GM18520 (cell line): ENCODE measurements at regions not wholly inside any gene's neighbourhood (a gene's known extent, or its start where the extent isn't known, plus 50 kb on each side); places are given as distances from the start of the nearest gene placed in this dataset.

ENCODE experiments used
- ATAC-seq: cut with Tn5 transposase; IDR thresholded peaks from one replicate; pipeline ENCODE4 v1.9.1; 2021; ENCODE audit not compliant: unreplicated experiment

DNA sequence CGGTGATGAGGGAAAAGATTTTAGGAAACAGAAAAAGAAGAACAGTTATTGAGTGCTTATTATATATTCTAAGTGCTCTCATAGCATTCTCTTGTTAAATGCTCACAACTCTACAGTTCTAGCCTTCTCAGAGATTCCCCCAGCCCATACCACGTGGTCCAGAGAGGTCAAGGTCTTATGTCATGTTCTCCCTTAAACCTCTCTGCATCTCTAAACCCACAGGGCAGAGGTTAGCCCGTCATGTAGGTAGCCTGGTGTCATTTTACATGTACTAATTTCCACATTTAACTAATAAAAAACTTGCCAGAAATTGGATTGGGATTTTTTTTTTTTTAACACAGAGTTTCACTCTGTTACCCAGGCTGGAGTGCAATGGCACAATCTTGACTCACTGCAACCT, 178.0 kb downstream of the CEMIP2 start:
- no peak for ATAC-seq

DNA sequence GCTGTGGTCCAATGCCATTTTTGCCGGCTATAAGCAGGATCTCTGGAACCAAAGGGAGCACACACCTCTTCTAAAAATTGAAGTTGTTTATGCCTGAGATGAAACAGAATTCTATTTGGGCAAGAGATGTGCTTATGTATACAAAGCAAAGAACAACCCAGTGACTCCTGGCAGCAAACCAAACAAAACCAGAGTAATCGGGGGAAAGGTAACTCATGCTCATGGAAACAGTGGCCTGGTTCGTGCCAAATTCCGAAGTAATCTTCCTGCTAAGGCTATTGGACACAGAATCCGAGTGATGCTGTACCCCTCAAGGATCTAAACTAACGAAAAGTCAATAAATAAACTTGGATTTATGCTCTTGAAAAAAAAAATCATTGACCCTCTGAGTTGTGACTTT, 178.7 kb downstream of the CEMIP2 start:
- ATAC-seq = no peak

DNA sequence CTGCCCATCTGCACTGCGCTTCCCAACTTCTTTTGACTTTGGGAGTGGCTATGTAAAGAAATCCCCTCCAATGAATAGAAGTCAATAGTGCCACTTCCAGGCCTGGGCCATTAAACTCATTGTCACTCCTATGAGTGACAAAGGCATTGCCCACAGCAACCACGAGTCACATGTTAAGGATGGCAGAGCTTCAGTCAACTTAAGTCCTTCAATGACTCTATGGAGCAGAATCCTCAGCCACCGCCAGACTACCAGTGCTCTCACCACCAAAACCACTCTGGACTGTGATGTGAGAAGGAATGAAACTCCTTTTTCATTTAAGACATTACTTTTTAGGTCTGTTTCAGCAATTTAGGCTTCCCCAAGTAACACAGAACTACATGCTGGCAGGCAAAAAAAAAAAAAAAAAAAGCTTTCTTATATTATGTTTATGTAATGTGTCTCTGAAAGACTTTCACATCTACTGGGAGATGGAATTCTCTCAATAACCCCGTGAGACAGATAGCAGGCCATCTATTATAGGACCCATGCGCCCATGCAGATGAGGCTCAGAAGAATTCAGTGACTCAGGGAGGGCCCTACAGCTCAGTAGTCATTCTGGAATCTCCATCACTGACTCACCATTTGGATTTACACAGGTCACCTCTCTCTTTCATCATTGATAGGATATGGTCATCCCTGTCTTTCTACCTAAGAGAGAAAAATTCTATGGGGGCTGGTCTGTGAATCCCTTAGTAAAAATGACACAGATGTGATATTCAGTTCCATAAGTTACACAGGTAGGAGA, 180.5 kb downstream of the CEMIP2 start:
- no peak for ATAC-seq

DNA sequence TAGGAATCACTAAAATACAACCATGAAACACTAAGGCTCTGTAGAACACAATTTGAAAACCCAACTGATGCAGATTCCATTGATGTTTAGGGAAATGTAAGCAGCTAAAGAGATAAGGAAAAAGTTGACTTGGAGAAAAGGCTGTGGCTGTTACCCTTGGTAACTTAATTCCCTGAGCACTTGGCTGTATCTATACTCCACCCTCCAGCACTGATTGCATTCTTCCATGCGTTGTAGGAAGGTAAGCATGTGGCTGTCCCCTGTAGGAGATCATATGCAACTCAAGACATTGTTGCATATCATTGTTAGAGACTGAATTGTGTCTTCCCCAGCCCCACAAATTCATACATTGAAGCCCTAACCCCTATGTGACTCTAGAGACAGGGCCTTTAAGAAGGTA, 184.5 kb downstream of the CEMIP2 start:
- no peak for ATAC-seq

DNA sequence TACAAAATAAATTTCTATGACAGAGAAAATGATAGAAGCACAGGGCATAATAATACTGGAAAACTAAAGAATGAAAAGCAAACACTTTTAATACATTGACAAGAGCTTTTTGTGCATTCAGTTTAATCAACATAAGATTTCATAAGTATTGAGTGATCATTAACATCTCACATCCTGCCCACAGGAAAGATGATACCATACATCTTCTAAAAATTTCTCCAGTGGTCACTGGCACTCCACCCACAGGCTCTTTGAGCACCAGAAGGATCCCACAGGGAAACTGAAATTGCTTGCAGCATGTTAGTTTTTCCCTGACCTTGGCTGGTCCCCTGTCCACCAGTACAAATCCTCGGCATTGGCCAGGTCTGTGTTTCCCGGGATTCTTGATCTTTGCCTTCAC, 186.0 kb downstream of the CEMIP2 start:
- no peak for ATAC-seq

DNA sequence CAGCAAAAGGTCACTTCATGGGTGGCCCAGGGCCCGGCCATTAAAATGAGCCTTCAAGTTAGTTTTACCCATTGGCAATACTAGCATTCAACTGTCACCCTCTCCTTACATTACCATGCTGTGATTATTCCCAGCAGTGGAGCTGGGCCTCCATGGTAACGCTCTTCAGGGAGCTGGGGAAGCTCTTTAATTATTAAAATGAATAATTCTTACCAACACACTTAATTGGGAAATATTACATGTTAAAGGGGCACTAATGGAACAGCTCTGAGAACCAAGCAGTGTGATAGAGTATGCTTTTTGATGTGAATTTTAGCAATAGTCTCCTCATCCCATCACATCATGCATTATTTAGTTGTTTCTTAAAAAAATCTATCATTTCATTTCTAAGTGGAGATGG, 187.2 kb downstream of the CEMIP2 start:
- ATAC-seq = no peak

DNA sequence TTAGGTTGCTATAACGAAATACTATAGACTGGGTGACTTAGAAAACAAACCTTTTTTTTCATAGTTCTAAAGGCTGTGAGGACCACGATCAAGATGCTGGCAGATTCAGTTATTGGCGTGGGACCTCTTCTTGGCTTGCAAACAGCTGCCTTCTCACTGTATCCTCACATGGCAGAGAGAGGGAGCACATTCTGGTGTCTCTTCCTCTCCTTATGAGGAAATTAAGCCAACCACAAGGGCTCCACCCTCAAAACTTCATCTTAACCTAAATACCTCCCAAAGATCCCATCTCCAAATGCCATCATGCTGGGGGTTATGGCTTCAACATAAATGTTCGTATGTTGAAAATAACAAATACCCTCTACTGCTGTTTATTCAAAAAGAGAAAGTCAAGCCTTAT, 197.1 kb downstream of the CEMIP2 start:
- ATAC-seq = no peak

DNA sequence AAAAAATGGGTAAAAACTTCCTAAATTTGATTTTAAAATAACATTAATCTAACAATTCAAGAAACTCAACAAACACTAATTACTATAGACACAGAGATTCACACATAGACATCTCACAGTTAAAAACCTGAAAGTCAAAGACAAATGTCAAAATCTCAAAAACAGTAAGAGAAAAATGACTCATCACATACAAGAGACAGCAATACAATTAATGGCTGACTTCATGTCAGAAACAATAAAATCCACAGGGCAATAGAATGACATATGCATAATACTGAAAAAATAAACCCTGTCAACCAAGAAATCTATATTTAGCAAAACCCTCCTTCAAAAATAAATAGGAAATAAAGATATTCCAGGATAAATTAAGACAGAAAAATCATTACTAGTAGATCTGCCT, 200.4 kb downstream of the CEMIP2 start:
- ATAC-seq = no peak

DNA sequence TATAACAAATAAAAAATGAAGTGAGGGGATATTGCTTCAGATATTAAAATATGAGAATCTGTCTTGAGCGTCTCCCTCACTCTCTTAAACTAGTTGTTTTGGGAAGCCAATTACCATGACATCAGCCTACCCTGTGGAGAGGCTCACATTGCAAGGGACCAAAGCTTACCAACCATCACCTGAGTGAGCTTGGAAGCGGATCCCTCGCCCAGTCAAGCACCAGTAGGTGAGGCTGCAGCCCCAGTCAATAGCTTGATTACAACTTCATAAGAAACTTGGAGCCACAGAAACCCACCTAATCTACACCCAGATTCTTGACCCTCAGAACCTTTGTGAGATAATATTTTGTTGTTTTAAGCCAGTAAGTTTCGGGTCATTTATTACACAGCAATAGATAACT, 206.2 kb downstream of the CEMIP2 start:
- ATAC-seq = no peak

DNA sequence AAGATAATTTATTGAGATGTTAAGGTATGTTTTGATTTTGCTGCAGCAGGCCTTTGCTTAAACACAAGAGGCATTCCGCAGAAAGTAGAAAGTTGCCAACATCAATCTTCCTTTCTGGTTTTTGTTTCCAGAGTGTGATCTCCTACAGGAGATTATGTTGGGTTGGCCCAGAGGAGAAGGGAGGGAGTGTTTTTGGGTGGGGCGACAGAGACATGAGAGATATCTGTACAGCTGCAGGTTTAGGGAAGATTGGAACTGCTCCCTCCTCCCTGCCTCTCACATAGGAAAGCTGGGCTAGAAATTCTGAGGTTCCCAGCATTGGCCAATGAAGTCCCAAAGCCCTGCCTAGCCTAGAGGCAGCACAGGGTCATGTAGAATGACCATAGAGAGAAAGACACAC, 211.0 kb downstream of the CEMIP2 start:
- ATAC-seq = no peak

DNA sequence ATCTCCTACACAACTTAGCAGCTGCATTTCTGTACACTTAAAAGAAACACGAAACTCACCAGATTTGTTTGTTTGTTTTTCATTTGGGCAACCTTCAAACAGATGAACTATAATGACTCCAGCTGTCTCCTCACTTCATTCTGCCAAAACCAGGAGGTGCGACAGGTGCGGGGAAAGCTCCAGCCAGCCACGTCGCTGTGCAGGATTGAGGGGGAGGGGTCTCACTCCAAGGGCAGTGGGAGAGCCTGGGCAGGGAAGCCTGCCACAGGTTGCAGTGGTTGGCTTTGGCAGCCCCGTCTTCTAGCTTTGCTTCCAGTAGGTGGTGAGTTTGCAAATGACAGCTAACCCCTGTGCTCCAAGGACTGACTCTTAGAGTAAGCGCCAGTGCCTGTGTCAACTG, 215.8 kb downstream of the CEMIP2 start:
- ATAC-seq = no peak

DNA sequence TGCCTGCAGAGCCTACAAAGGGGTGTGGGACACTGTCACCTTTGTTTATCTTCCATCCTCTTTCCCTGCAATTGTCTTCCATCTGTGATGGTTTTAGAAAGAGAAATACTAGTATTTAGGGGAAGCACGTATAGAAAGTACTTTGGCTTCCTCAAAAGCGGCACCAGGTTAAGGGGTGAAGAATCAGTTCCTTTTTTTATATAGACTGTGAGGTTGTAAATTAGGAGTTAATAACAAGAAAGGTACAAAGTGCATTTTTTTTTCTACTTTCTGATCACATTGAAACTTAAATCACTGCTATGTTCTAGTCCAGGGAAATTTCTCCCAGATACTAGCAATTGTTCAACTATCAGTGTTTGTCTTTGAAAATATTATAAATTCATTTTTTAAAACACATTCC, 219.3 kb downstream of the CEMIP2 start:
- peak; percentile 80 for ATAC-seq

DNA sequence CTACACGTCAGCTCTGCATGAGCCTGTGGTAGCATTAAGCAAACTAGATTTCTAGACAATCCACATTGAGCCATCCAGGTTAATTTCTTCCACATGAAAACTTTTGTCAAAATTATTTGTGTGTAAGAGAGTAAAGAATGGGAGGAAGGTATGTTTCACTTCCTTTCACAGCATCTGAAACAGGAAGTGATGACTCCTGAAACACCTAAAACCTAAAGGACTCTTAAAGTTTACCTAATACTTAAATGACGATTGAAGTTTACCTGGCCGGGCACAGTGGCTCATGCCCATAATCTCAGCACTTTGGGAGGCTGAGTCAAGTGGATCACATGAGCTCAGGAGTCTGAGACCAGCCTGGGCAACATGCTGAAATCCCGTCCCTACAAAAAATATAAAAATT, 223.8 kb downstream of the CEMIP2 start:
- no peak for ATAC-seq

DNA sequence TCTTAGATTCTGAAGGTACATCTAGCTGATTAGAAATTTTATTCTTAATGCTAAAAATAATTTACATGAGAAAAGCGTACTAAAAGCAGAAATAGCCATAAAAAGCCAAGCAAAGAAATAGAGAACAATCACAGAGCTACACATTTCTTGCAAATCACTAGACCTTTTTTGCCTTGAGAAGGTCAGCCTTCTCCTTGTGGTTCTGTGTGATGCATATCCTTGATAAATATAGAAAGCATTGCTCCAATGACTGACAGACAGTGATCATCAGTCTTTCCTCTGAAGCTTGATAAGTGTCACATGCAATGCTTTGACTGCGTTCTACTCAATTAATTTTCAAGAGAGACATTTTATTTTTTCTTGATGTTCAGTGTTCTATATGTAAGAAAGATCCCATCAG, 226.9 kb downstream of the CEMIP2 start:
- ATAC-seq = no peak

DNA sequence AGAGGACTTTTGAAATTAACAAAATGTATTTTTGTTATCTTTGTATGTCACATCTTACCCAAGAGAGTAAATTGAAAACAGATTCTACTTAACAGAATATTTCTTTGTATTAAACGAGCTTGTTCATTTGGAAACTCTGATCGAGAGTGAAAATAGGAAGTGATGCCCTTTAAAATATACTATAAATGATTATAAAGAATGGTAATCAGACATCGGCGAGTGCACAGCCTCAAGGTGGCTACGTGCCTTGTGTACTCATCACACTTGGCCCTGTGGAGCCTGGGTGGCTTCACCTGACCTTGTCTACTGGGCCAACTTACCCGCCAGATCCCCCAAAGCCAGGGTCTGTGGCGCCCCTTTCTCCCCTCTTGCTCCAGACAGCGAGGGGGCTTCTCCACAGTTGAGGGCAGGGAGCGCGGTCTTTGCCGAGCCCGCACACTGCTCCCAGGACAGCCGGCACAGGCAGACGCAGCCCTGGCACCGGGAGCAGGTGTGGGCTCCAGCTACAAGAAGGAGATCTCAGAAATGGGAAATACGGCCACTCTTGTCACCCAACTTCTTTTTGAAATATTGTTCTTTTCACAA, 243.2 kb downstream of the CEMIP2 start:
- no peak for ATAC-seq

DNA sequence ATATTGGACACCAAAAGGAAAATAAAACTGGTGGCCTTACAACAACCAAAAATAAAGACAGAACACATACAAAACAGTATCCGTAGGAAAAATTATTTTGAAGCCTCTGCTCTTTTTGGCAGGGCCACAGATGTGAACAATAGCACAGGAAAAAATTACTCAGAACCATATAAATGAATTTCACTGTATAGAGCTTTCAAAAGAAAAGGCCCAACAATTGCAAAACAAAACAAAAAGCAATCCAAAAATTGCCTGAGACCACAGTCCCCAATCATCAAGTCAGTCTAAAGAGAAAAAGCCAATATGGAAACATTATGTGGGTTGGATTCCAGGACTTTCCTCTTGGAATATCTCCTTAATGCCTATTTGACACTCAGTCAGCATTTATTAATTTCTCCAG, 243.8 kb downstream of the CEMIP2 start:
- ATAC-seq = no peak

DNA sequence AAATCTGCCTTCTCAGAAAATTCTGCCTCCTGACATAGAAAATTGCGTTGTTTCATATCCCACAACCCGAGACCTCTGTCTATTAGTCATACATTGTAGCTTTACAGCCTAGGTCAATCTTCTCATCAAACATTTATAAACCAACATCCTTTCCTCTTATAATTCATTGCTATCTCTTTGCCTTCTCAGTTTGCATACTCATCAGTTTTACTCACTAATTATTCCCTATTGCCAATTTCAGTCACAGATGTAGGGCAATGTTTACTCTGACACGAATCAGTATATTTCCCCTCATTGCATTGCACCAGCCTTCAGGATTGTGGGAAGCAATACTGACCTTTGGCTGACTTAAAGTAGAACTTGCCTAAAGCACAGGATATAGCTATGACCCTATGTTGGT, 247.2 kb downstream of the CEMIP2 start:
- ATAC-seq = no peak

DNA sequence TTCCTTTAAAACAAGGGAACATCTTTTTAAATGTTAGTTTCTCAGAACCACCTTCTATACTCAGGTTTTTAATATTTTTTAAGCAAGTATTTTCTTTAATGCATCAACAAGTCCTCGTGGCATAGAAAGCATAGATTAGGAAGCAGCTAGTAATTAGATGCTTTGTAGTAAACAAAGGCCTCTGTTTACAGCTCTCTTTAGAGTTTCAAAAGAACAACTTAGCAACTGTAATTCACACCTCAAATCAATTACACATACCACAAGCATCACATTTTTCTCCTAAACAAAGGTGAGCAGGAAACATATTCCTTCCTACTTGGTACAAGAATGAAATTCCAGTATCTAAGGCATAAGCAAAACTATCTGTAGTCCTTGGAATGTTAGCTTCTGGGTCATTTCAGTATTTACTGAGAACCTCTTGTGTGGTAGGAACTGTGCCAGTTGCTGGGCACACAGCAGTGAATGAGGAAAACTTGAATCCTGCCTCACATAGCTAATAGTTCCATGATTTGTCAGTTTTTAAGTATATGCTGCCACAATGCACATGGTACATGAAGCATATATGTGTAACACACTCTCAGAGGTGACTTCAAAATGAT, 249.1 kb downstream of the CEMIP2 start:
- no peak for ATAC-seq

DNA sequence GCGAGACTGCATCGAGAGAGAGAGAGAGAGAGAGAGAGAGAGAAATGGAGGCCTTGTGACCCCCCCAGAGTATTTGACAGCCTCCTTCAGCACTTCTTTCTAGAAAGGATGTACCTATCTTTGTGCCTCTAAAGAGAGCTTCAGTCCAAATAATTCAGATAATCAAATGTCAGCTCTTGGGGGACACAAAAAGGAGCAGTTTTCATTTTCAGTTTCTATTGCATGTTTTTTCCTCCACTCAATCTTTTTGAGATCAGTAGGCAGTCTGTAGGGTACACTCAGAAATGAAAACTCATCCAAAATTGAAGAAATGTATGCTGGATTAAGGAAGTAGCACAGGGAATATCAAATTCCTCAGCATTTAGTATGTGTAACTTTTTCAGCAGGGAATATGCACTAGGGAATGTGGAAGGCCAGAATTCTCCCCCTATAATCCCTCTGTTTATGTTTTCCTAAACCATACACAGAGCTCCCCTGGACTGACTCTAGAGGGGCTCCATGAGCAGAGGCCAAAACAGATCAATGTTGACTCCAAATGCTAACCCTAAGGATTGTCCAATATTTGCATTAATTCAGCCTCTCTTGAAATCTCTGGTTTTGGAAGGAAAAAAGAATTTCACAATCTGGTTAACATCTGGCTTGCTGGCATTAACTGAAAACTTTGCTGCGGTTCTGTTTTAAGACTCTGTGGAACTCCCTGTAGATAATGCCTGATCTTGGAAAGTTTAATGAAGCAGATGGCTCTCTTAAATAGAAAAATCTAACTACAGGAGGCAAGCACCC, 250.1 kb downstream of the CEMIP2 start:
- no peak for ATAC-seq

DNA sequence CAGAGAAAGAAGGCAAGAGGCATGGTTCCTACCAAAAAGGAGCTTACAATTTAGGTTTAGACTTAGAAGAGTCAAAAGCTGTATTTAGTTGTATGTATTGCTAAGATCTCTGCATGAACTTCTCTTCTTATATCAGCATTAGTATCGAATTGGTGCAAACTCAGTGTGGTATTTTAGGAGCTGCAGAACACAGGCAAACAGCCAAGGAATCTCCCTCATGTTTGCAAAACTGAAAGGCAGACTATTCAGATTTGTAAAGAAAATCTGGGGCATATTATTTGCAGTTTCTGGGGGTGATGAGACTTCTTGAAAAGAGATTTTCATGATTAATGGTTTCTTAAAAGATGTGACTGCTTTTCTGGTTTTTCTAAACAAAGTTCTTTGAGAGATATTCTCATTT, 252.7 kb downstream of the CEMIP2 start:
- no peak for ATAC-seq

DNA sequence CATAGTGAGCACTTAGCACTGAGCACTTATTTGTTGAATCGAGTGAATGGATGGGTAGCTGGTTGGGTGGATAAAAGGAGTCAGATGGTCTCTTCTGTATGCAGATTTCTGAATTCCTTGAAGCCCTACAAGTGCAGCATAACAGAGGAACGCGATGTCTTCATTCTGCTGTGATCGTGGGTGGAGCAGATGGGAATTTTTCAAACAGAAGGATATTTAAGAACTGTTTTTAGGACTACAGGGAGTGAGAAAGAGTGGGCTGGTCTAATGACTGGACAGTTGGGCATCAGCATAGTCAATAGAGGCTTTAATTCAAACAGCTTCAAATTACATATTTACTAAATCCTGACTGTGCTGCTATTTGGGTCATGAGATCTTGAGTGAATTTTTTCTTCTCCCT, 253.2 kb downstream of the CEMIP2 start:
- no peak for ATAC-seq
